ENCODE measurements at regions not wholly inside any gene's neighbourhood (a gene's known extent, or its start where the extent isn't known, plus 50 kb on each side); places are given as distances from the start of the nearest gene placed in this dataset.

- TF ChIP-seq, protein P1, sequence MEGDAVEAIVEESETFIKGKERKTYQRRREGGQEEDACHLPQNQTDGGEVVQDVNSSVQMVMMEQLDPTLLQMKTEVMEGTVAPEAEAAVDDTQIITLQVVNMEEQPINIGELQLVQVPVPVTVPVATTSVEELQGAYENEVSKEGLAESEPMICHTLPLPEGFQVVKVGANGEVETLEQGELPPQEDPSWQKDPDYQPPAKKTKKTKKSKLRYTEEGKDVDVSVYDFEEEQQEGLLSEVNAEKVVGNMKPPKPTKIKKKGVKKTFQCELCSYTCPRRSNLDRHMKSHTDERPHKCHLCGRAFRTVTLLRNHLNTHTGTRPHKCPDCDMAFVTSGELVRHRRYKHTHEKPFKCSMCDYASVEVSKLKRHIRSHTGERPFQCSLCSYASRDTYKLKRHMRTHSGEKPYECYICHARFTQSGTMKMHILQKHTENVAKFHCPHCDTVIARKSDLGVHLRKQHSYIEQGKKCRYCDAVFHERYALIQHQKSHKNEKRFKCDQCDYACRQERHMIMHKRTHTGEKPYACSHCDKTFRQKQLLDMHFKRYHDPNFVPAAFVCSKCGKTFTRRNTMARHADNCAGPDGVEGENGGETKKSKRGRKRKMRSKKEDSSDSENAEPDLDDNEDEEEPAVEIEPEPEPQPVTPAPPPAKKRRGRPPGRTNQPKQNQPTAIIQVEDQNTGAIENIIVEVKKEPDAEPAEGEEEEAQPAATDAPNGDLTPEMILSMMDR (IDR thresholded peaks at IDR 0.05; ENCODE audit: low read depth, low read length, poor library complexity, severe bottlenecking): no peak
- no peak for TF ChIP-seq EZH2phosphoT487 (IDR thresholded peaks at IDR 0.05; ENCODE audit: borderline replicate concordance, low read length)
Measured at GRCh38 chr2:83055376-83056010, 1403.6 kb downstream of the SUCLG1 start.

Data from DOHH2 (cell line).